Astrocyte (in vitro differentiated cells and primary cell): ENCODE measurements at regions not wholly inside any gene's neighbourhood (a gene's known extent, or its start where the extent isn't known, plus 50 kb on each side); places are given as distances from the start of the nearest gene placed in this dataset.
"Not testable (repeated sequence)": the region's sequence is repeated elsewhere in the genome, so short reads cannot be mapped to it uniquely, and the experiment has no call there.

ENCODE experiments used
- DNase-seq: peaks from one replicate; pipeline ENCODE4 v3.0.0-alpha.2; 2010; ENCODE audit warnings: low read depth
- FAIRE-seq: peaks from 2 replicates; lab custom pipeline; 2011; peaks lifted over from hg19 to GRCh38; lab: Jason Lieb, UNC
- H2AFZ ChIP-seq: 2 replicates; pipeline ENCODE4 v1.6.0; 2012; ENCODE audit warnings: low read depth, low read length, inconsistent platforms
- H3K27ac ChIP-seq: 2 replicates; pipeline ENCODE4 v1.5.1; 2011; ENCODE audit warnings: low read depth, low read length, inconsistent platforms
- H3K27me3 ChIP-seq: 2 replicates; pipeline ENCODE4 v1.6.0; 2011; ENCODE audit warnings: low read length, inconsistent platforms; ENCODE audit not compliant: insufficient read depth
- H3K36me3 ChIP-seq: 2 replicates; pipeline ENCODE4 v1.5.1; 2011; ENCODE audit warnings: low read length, inconsistent platforms; ENCODE audit not compliant: insufficient read depth
- H3K4me1 ChIP-seq: 2 replicates; pipeline ENCODE4 v1.5.1; 2011; ENCODE audit warnings: low read length, inconsistent platforms; ENCODE audit not compliant: insufficient read depth
- H3K4me2 ChIP-seq: 2 replicates; pipeline ENCODE4 v1.6.0; 2012; ENCODE audit warnings: low read length, inconsistent platforms
- H3K4me3 ChIP-seq: 2 replicates; pipeline ENCODE4 v1.5.1; 2011; ENCODE audit warnings: low read depth, mild to moderate bottlenecking, low read length, inconsistent platforms; ENCODE audit not compliant: insufficient read depth
- H3K79me2 ChIP-seq: 2 replicates; pipeline ENCODE4 v1.6.0; 2012; ENCODE audit warnings: mild to moderate bottlenecking, low read length, inconsistent platforms; ENCODE audit not compliant: insufficient read depth
- H3K9ac ChIP-seq: 2 replicates; pipeline ENCODE4 v1.6.0; 2012; ENCODE audit warnings: mild to moderate bottlenecking, low read length, inconsistent platforms
- H3K9me3 ChIP-seq: 2 replicates; pipeline ENCODE4 v1.5.1; 2012; ENCODE audit warnings: low read depth, mild to moderate bottlenecking, low read length, inconsistent platforms; ENCODE audit not compliant: insufficient read depth
- H4K20me1 ChIP-seq: 2 replicates; pipeline ENCODE4 v1.6.0; 2012; ENCODE audit warnings: low read length, inconsistent platforms; ENCODE audit not compliant: insufficient read depth
- H3K27ac Mint-ChIP-seq: one replicate; pipeline ENCODE4 v1.8.0; 2021; ENCODE audit warnings: mild to moderate bottlenecking, mixed read lengths; ENCODE audit not compliant: unreplicated experiment
- H3K27me3 Mint-ChIP-seq: one replicate; pipeline ENCODE4 v1.8.0; 2021; ENCODE audit warnings: low read depth, mixed read lengths; ENCODE audit not compliant: unreplicated experiment
- H3K36me3 Mint-ChIP-seq: one replicate; pipeline ENCODE4 v1.8.0; 2021; ENCODE audit warnings: low read depth, mixed read lengths; ENCODE audit not compliant: unreplicated experiment
- H3K4me1 Mint-ChIP-seq: one replicate; pipeline ENCODE4 v1.8.0; 2021; ENCODE audit warnings: low read depth, mixed read lengths; ENCODE audit not compliant: unreplicated experiment
- H3K4me3 Mint-ChIP-seq: one replicate; pipeline ENCODE4 v1.8.0; 2021; ENCODE audit warnings: mild to moderate bottlenecking, moderate library complexity, mixed read lengths; ENCODE audit not compliant: unreplicated experiment
- H3K9me3 Mint-ChIP-seq: one replicate; pipeline ENCODE4 v1.8.0; 2021; ENCODE audit warnings: mild to moderate bottlenecking, mixed read lengths; ENCODE audit not compliant: unreplicated experiment
- CTCF ChIP-seq: IDR thresholded peaks from 2 replicates; pipeline ENCODE4 v1.5.1; 2011; ENCODE audit warnings: low read depth, mild to moderate bottlenecking, inconsistent platforms, low read length, moderate library complexity; ENCODE audit not compliant: insufficient read depth
- EZH2 ChIP-seq: IDR thresholded peaks from 2 replicates; pipeline ENCODE4 v1.6.1; 2012; ENCODE audit warnings: mild to moderate bottlenecking, low read length, inconsistent platforms; ENCODE audit not compliant: insufficient read depth

- Histone ChIP-seq H3K4me1 (no peaks in the 10 kb centered on the region), H3K4me3 (no peak overlapping the region), H3K9me3 (no peaks in the 10 kb centered on the region), H3K4me2 (no peak overlapping the region), H3K27ac (no peak overlapping the region), H3K36me3 (no peaks in the 10 kb centered on the region), H2AFZ (no peak overlapping the region), H3K79me2 (no peaks in the 10 kb centered on the region), H3K9ac (no peak overlapping the region), H4K20me1 (no peaks in the 10 kb centered on the region), H3K27me3 (no peaks in the 10 kb centered on the region)
- Mint-ChIP-seq H3K4me1 (no peaks in the 10 kb centered on the region), H3K9me3 (peaks cover 3% of the 10 kb centered on the region), H3K36me3 (no peaks in the 10 kb centered on the region), H3K27me3 (no peaks in the 10 kb centered on the region), H3K27ac (no peak overlapping the region), H3K4me3 (no peak overlapping the region)
- DNase-seq (no peak), FAIRE-seq (no peak)
- no peak for TF ChIP-seq CTCF
Measured at GRCh38 chr18:53843763-53844162, 380.7 kb downstream of the MBD2 start.

GRCh38 chr18:53843113-53843760 is 381.2 kb downstream of the MBD2 start:
- H3K4me1 Mint-ChIP-seq: no peaks in the 10 kb centered on the region
- Histone ChIP-seq H4K20me1 (no peaks in the 10 kb centered on the region), H2AFZ (no peak overlapping the region), H3K4me3 (no peak overlapping the region), H3K79me2 (no peaks in the 10 kb centered on the region), H3K27me3 (no peaks in the 10 kb centered on the region), H3K4me1 (no peaks in the 10 kb centered on the region), H3K9ac (no peak overlapping the region), H3K4me2 (no peak overlapping the region), H3K36me3 (no peaks in the 10 kb centered on the region), H3K9me3 (no peaks in the 10 kb centered on the region), H3K27ac (no peak overlapping the region)
- FAIRE-seq: no peak
- H3K9me3 Mint-ChIP-seq: peaks cover 3% of the 10 kb centered on the region
- H3K27ac Mint-ChIP-seq: no peak overlapping the region
- DNase-seq: no peak
- no peaks in the 10 kb centered on the region for H3K36me3 Mint-ChIP-seq
- no peak for TF ChIP-seq EZH2
- TF ChIP-seq CTCF: no peak
- no peaks in the 10 kb centered on the region for H3K27me3 Mint-ChIP-seq
- H3K4me3 Mint-ChIP-seq: no peak overlapping the region

- no peak overlapping the region for H3K9ac ChIP-seq
- no peaks in the 10 kb centered on the region for H3K9me3 ChIP-seq
- H4K20me1 ChIP-seq: no peaks in the 10 kb centered on the region
- FAIRE-seq (no peak), DNase-seq (no peak)
- H3K79me2 ChIP-seq: no peaks in the 10 kb centered on the region
- H3K27me3 Mint-ChIP-seq: no peaks in the 10 kb centered on the region
- H3K36me3 ChIP-seq: no peaks in the 10 kb centered on the region
- H3K27me3 ChIP-seq: no peaks in the 10 kb centered on the region
- H3K4me3 ChIP-seq: no peak overlapping the region
- H2AFZ ChIP-seq: no peak overlapping the region
- H3K4me1 Mint-ChIP-seq: no peaks in the 10 kb centered on the region
- TF ChIP-seq CTCF: no peak
- no peak for TF ChIP-seq EZH2
- no peak overlapping the region for H3K27ac ChIP-seq
- no peaks in the 10 kb centered on the region for H3K36me3 Mint-ChIP-seq
- H3K4me2 ChIP-seq: no peak overlapping the region
- no peaks in the 10 kb centered on the region for H3K4me1 ChIP-seq
- H3K9me3 Mint-ChIP-seq: peaks cover 17% of the 10 kb centered on the region
- H3K27ac Mint-ChIP-seq: no peak overlapping the region
- H3K4me3 Mint-ChIP-seq: no peak overlapping the region
Measured at GRCh38 chr18:53838746-53839145, 385.7 kb downstream of the MBD2 start.

- H2AFZ ChIP-seq, H3K27ac ChIP-seq: not testable (repeated sequence)
Measured at GRCh38 chr18:53821141-53821540, 403.3 kb downstream of the MBD2 start.

More at GRCh38 chr18:53821141-53821540, 403.3 kb downstream of the MBD2 start:
- H3K27ac Mint-ChIP-seq, H3K4me2 ChIP-seq, H3K27me3 ChIP-seq, H3K36me3 Mint-ChIP-seq, H3K4me3 ChIP-seq, H3K9me3 ChIP-seq, H3K4me1 Mint-ChIP-seq, H3K36me3 ChIP-seq, H3K27me3 Mint-ChIP-seq, H3K4me3 Mint-ChIP-seq, H3K9me3 Mint-ChIP-seq, H4K20me1 ChIP-seq, DNase-seq, FAIRE-seq, H3K9ac ChIP-seq, H3K79me2 ChIP-seq, H3K4me1 ChIP-seq: not testable (repeated sequence)
